Skeletal muscle tissue (tissue), 3 donors: ENCODE measurements at regions not wholly inside any gene's neighbourhood (a gene's known extent, or its start where the extent isn't known, plus 50 kb on each side); places are given as distances from the start of the nearest gene placed in this dataset.

Source experiments
- H3K27ac ChIP-seq: one replicate; pipeline ENCODE4 v1.7.0; 2013; ENCODE audit warnings: mild to moderate bottlenecking, low read depth, low read length, inconsistent platforms
- H3K27me3 ChIP-seq, 3 donors: one replicate each; pipeline ENCODE4 v1.7.0; 2013; ENCODE audit warnings: low read length in 3 of 3; ENCODE audit not compliant: control insufficient read depth in 3 of 3, insufficient read depth in 3 of 3
- H3K36me3 ChIP-seq, 3 donors: one replicate each; pipeline ENCODE4 v1.7.0; 2013; ENCODE audit warnings: low read length in 3 of 3; ENCODE audit not compliant: control insufficient read depth in 3 of 3, insufficient read depth in 3 of 3
- H3K4me1 ChIP-seq, 3 donors: one replicate each; pipeline ENCODE4 v1.7.0; 2013; ENCODE audit warnings: low read length in 3 of 3, mild to moderate bottlenecking in 3 of 3; ENCODE audit not compliant: control insufficient read depth in 3 of 3, insufficient read depth in 3 of 3
- H3K4me3 ChIP-seq, 3 donors: one replicate each; pipeline ENCODE4 v1.7.0; 2013; ENCODE audit warnings: low read length in 3 of 3
- H3K9ac ChIP-seq, 3 donors: one replicate each; pipeline ENCODE4 v1.7.0; 2013; ENCODE audit warnings: low read length in 3 of 3, mild to moderate bottlenecking in 3 of 3, moderate library complexity in 2 of 3, low read depth in 1 of 3
- H3K9me3 ChIP-seq, 3 donors: one replicate each; pipeline ENCODE4 v1.7.0; 2013; ENCODE audit warnings: low read length in 3 of 3; ENCODE audit not compliant: control insufficient read depth in 3 of 3
- donor health status: Osteomylitis.

DNA sequence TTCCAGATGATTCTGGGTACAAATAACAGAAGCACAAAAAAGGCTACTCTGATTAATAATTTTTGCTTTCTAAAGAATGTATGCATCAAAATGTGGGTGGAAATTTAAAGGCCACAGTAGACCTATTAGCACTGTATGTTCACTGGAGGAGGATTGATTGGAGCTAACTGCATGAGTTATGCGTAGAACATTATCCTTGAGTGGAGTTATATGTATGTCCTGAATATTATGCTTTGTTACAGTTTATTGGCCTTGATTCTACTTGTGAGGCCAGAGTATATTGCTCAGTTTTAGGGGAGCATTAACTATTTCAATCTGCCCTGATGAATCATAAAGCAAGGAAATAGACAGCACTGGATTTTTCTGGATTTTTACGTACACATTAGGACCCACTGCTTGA lies 87.9 kb downstream of the CDCA7 start:
- Histone ChIP-seq H3K9ac (no peak overlapping the region), H3K4me3 (no peak overlapping the region), H3K9me3 (no peaks in the 10 kb centered on the region), H3K27ac (no peak overlapping the region), H3K36me3 (no peaks in the 10 kb centered on the region), H3K4me1 (no peaks in the 10 kb centered on the region), H3K27me3 (no peaks in the 10 kb centered on the region)

DNA sequence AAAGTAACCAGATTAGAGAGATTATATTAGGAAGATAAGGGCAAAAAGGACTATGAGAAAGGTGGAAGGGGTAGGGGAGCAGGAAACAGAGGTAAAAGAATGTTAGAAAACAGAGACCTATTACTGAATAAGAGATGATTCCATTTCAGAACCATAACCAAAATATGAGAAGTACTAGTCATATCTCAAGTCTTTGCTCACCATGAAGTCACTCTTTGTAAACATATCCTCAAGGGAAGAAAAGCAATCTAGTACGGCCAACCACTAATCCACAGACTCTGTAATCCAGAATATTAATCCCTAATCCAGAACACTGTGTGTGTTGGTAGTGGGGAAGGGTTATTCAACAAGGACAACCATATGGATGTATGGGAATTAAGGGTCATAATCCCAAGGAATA lies 92.0 kb downstream of the CDCA7 start:
- no peak overlapping the region for H3K9ac ChIP-seq

GRCh38 chr2:173448938-173449471 lies 94.3 kb downstream of the CDCA7 start:
- Histone ChIP-seq H3K27me3 (no peaks in the 10 kb centered on the region), H3K4me1 (no peaks in the 10 kb centered on the region), H3K4me3 (peak overlapping the region; percentile 40 to 63 (median 58)), H3K36me3 (no peaks in the 10 kb centered on the region), H3K27ac (no peak overlapping the region), H3K9ac (peak overlapping the region in 1 of 3 donors; percentile 66), H3K9me3 (no peaks in the 10 kb centered on the region)

More for the DNA sequence above, 92.0 kb downstream of the CDCA7 start:
- no peak overlapping the region for H3K27ac ChIP-seq
- H3K36me3 ChIP-seq, result no peaks in the 10 kb centered on the region
- H3K27me3 ChIP-seq, result no peaks in the 10 kb centered on the region
- no peaks in the 10 kb centered on the region for H3K9me3 ChIP-seq
- H3K4me1 ChIP-seq, result no peaks in the 10 kb centered on the region
- H3K4me3 ChIP-seq, result no peak overlapping the region

GRCh38 chr2:173451118-173451517 lies 96.4 kb downstream of the CDCA7 start:
- Histone ChIP-seq H3K9ac (no peak overlapping the region), H3K9me3 (no peaks in the 10 kb centered on the region), H3K27ac (no peak overlapping the region), H3K4me3 (no peak overlapping the region), H3K36me3 (no peaks in the 10 kb centered on the region), H3K27me3 (no peaks in the 10 kb centered on the region), H3K4me1 (no peaks in the 10 kb centered on the region)

DNA sequence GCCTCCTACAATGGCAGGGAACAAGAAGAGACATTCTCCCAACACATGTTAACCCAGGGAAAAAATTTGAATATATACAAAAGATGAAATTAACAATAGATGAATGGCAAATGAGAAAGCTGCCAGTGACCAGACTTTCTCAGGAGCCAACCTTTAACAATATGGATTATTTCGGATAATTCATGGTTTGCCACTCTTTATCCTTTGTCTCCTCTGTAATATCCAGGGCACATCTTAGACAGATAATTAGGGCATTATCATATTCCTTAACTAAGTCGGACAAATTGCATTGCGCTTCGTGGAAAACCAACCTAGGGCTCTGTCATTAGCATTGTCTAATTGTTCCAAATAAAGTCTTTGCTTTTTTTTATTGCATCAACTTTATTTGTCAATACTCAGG lies 97.3 kb downstream of the CDCA7 start:
- no peaks in the 10 kb centered on the region for H3K36me3 ChIP-seq
- no peaks in the 10 kb centered on the region for H3K4me1 ChIP-seq
- H3K9me3 ChIP-seq, result no peaks in the 10 kb centered on the region
- no peak overlapping the region for H3K4me3 ChIP-seq
- no peak overlapping the region for H3K9ac ChIP-seq
- H3K27me3 ChIP-seq, result no peaks in the 10 kb centered on the region
- H3K27ac ChIP-seq, result no peak overlapping the region

- Histone ChIP-seq H3K9me3 (no peaks in the 10 kb centered on the region), H3K27ac (no peak overlapping the region), H3K27me3 (peaks cover 0 to 2% (median 0%) of the 10 kb centered on the region in 3 donors), H3K9ac (no peak overlapping the region), H3K4me1 (no peaks in the 10 kb centered on the region), H3K4me3 (no peak overlapping the region), H3K36me3 (no peaks in the 10 kb centered on the region)
These were observed 97.7 kb downstream of the CDCA7 start for GRCh38 chr2:173452416-173452815.

GRCh38 chr2:173456960-173457359 lies 102.3 kb downstream of the CDCA7 start:
- Histone ChIP-seq H3K9me3 (no peaks in the 10 kb centered on the region), H3K9ac (no peak overlapping the region), H3K27ac (no peak overlapping the region), H3K27me3 (peaks cover 0 to 3% (median 0%) of the 10 kb centered on the region in 3 donors), H3K36me3 (no peaks in the 10 kb centered on the region), H3K4me1 (no peaks in the 10 kb centered on the region), H3K4me3 (no peak overlapping the region)

GRCh38 chr2:173457366-173457765 lies 102.7 kb downstream of the CDCA7 start:
- no peaks in the 10 kb centered on the region for H3K36me3 ChIP-seq
- no peaks in the 10 kb centered on the region for H3K9me3 ChIP-seq
- no peak overlapping the region for H3K9ac ChIP-seq
- no peak overlapping the region for H3K4me3 ChIP-seq
- no peak overlapping the region for H3K27ac ChIP-seq
- no peaks in the 10 kb centered on the region for H3K4me1 ChIP-seq
- H3K27me3 ChIP-seq, result peaks cover 0 to 3% (median 0%) of the 10 kb centered on the region in 3 donors

DNA sequence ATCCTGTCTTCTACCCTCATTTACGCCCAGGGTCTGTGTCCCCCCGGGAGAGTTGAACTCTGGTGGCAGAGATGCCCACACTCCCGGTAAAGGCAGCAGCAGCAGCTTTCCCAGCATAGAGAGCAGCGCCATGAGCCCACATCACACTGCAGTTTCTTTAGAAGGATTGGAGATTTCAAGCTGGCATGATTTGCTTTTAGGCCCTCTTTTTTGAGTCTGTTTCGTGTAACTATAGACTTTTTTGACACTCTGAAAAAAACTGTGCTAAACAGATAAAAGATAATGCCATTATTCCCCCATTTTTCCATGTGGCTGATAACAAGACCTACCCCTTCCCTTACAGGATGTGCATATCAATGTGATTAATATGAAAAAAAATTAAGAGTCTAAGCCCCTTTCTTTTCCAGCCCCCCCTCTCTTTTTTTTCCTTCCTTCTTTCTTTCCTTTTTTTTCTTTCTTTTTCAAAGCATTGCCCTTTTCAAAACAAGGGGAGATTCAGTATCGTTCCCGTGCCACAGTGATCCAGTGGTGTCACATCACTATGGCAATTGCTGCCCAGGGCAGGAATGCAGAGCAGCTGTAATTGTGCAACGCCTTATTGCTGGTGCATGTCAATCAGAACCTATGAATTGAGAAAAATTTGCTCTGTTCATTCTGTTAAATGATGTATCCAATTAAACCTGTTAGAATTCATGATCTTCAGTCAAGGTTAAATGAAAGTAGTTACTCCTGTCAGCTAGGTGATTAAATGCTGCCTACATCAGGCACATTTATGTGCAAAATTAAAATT lies 104.5 kb downstream of the CDCA7 start:
- Histone ChIP-seq H3K9ac (no peak overlapping the region), H3K9me3 (no peaks in the 10 kb centered on the region), H3K27ac (no peak overlapping the region), H3K4me1 (no peaks in the 10 kb centered on the region), H3K27me3 (peaks cover 0 to 6% (median 0%) of the 10 kb centered on the region in 3 donors), H3K4me3 (no peak overlapping the region), H3K36me3 (no peaks in the 10 kb centered on the region)
